Epidermal melanocyte (primary cell): ENCODE measurements at regions not wholly inside any gene's neighbourhood (a gene's known extent, or its start where the extent isn't known, plus 50 kb on each side); places are given as distances from the start of the nearest gene placed in this dataset.

Experiments used
- DNase-seq: peaks from one replicate; pipeline ENCODE4 v3.0.0; 2011; ENCODE audit warnings: low spot score; ENCODE audit not compliant: insufficient read length

DNA sequence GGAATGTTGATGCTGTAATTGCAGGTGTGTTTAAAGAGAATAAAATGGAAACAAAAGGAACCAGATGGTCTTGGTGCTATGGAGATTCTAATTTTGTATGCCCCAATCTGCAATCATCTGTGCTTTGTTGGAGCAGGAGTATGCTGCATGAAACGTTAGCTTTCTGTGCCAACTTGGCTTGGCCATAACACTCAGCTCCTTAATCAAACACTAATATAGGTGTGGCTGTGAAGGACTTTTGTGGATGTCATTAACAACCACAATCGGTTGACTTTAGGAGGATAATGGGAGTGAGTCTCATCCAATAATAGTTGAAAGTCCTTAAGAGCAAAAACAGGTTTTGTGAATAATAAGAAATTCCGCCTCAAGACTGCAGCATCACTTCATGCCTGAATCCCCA is 399.2 kb downstream of the NLGN4X start:
- no peak for DNase-seq

DNA sequence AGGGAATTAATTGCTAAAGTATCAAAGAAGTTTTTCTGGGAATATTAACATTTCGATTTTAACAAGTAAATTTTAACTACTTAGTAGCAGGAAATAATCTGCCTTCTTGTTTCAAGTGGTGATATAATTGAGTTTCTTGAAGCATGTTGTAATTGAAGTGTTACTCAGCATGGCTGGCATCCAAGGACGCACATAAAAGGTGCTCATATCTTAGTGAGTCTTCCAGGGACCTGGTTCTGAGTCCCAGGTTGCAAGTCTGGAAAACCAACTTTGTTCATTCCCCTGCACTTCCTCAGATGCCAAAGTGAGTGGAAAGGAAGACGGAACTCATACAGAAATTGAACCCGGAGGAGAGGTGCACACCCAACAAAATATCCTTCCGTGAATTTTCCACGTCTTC is 399.6 kb downstream of the NLGN4X start:
- DNase-seq: no peak

GRCh38 chrX:5823903-5824302 is 404.8 kb downstream of the NLGN4X start:
- DNase-seq: no peak

DNA sequence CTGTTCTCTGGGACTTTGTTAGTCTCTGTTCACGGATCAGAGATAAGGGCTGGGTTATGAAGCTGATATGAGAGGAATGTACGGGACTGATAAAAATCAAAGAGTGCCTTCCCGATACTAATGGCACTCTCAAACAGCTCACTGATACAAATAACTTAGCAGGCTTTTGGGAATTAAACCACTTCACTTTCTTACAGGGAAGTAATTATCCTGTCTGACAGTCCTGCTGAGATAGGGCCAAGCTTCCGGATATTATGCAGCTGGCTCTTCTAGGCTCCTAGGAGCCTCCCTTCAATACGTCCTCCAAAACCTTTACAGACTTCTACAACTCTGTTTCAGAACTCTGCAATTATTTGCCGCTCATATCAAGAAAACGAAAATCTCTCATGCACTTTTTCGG is 418.0 kb downstream of the NLGN4X start:
- no peak for DNase-seq

DNA sequence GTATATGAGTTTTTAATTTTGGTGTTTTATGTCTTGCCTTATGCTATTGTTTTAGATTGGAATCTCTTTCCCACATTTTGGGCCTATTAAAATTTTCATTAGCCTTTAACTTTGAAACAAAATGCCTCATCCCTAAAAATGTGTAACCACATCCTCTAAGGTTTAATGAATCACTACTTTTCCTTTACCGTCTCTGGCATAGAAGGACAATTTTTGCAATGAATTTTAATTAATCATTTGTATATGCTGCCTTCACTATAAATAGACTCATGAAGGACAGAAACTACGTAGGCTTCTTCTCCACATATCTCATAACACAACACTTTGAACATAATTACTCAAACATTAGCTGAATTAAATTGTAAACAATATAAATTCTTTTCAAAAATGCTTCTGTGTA is 421.5 kb downstream of the NLGN4X start:
- DNase-seq: no peak

DNA sequence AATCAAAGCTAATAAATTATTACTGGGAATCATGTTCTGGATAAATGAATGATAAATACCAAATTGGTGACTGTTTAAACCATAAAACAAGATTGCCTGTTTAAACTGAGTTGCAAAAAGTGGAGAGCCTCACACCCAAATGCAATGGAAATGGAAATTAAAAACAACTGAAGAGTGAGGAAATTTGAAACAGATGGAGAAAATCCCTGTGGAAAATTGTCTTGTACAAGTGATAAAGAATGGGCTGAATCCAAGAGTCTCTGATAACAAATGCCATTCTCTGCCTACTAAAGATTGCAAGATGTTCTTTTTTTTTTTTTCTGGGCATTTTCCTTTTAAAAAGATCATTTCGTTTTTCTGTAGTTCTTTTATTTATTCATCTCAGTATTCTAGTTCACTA is 426.3 kb downstream of the NLGN4X start:
- no peak for DNase-seq

DNA sequence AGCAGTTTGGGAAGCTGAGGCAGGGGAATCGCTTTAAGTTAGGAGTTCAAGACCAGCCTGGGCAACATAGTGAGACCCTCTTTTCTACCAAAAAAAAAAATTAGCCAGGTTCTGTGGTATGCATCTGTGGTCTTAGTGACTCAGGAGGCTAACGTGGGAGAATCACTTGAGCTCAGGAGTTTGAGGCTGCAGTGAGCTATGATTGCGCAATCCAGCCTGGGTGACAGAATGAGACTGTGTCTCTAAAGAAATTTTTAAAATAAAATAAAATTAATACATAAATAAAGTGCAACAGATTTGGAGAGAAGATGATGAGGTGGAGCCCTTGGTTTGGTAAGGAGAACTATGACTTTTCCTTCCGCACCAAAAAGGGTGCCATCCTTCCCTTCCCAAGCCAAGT is 436.9 kb downstream of the NLGN4X start:
- no peak for DNase-seq

DNA sequence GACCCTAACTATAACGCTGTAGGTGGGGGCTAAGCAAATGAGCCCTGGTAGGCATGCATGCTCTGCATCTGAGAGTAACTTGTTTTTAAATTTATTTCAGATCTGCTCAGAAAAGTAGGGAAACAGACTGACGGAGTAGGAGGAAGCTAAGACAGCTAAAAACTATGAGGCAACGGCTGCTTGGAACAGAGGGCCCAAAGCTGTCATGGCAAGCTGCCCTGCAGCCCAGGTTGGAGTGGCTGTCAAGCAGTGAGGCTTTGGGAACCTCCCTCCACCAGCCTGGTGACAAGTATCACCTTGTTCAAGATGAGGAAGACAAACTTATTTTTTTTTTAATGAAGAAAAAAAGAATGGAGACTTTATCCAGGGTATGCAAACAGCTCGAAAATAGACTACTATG is 439.8 kb downstream of the NLGN4X start:
- no peak for DNase-seq

DNA sequence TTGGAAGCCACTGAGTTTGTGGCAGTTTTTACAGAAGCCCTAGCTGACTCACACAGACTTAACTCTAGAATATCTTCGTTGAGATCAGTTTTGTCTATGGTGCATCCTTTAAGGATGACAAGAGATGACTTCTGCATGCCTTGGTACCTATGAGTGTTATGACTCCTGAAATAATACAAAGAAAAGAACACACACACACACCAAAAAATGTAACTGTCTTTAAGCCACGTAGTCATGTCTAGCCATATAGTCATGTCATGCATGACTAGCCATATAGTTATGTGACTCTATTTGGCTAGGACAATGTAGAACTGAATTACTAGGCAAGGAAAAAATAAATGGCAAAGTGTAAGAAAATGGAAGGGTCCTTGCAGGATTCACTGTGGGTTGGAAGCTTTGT is 447.8 kb downstream of the NLGN4X start:
- DNase-seq: no peak

GRCh38 chrX:5775846-5776430 is 452.7 kb downstream of the NLGN4X start:
- DNase-seq: no peak

DNA sequence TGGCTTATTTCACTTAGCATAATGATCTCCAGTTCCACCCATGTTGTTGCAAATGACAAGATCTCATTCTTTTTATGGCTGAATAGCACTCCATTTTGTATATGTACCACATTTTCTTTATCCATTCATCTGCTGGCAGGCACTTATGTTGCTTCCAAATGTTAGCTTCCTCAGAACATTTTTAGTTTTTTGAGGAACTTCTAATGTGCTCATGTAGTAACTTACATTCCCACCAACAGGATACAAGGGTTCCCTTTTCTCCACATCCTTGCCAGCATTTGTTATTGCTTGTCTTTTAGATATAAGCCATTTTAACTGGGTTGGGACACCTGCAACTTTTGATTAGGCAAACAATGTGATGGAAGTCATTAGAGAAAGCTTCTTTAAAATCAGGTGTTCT is 454.2 kb downstream of the NLGN4X start:
- DNase-seq: no peak

DNA sequence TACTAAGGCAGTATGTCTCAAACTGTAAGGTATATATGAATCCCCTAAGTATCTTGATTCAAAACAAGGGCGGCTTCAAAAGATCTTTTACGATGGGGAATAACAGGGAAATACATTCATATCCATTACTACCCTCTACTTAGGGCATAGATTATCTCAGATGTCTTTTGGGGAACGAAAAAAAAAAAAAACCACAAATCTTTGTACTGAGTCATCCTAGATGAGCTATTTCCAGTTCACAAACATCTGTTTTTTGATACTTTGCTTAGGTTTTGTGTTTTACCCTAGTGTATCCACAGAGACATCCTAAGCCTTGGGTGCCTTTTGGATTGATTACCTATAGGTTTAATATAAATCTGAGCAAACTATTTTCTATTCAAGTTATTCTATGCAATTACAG is 457.2 kb downstream of the NLGN4X start:
- DNase-seq: no peak

DNA sequence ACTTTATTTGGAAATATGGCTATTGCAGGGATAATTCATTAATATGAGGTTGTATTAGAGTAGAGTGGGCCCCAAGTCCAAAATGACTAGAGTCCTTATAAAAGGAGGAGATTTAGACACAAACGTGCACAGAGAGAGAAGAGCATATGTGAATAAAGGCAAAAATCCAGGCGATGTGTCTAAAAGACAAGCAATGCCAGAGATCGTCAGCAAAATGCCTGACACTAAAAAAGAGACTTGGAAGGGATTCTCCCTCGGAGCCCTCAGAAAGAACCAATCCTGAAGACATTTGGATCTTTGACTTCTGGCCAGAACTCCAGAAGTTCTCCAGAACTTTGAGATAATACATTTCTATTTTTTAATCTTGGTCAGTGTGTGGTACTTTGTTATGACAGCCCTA is 472.1 kb downstream of the NLGN4X start:
- no peak for DNase-seq

DNA sequence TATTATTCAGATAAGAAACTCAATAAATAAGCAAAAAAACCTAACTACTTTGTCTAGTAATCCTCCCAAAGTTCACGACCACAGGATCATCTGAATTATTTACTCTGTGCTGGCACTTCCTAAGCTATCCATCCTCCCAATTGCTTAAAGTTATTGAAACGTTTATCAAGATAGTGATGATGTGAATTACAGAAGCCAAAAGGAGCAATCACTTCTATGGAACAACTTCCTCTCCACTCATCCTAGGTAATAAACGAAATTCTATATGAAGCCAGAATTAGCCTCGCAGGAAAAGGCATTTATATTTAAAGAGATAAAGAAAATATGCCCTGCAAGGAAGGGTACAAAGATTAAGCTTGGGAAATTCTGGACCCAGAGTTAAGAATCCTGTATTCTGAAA is 475.4 kb downstream of the NLGN4X start:
- DNase-seq: no peak

- no peak for DNase-seq
These were observed 475.8 kb downstream of the NLGN4X start for GRCh38 chrX:5752831-5753230.

GRCh38 chrX:5748586-5749150 is 480.0 kb downstream of the NLGN4X start:
- no peak for DNase-seq

DNA sequence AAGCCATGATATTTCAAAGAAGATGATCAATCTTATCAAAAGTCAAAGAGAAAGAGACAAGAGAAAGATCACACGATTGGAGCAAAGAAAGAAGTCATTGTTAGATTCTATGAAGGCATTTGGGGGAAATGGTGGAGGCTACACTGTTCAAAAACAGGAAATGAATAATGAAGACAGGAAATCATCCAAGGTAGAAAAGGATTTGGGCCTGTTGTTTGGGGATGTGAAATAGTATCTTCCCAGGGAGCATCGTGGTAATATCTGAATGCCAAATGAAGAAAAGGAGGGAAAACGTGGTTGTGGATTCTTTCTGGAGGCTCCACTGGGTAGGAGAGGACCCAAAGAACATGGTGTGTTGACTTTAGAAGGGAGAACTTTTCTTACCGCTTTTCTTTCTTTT is 482.4 kb downstream of the NLGN4X start:
- no peak for DNase-seq

DNA sequence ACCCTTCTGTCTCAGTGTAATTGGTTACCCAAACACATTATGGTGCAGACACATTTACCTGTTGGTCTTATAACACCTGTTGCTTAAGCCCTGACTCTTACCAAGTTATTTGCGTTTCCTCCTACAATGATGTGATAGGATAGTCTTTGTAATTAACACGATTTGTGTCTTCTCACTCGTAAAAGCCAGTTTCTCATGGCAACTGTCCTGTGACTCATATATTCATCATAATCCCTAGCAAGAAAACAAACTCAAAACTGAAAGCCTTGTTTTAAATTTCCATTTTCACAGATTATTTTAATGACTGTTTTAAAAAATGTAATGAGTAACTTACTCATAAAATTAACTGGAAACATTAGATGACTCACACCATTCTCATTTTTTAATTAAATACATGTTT is 495.2 kb downstream of the NLGN4X start:
- no peak for DNase-seq

- DNase-seq: no peak
These were observed 498.1 kb downstream of the NLGN4X start for GRCh38 chrX:5730556-5730955.

GRCh38 chrX:5726224-5726623 is 502.4 kb downstream of the NLGN4X start:
- no peak for DNase-seq

DNA sequence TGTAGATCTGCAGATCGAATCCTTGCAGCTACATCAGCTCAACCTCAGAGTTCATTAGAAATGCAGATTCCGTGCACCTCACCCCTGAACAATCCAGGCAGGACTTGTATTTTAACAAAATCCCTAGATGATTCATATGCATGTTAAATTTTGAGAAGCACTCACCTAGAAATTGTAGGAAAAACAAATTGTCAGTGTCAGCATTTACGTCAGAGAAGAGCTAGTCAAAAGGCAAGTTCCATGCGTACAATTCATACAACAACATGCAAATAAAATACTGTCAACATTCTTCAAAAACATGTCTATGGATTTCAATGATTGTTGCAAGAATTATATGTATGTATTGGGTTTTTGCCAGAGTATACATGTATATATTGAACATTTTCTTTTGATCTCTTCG is 504.5 kb downstream of the NLGN4X start:
- no peak for DNase-seq

DNA sequence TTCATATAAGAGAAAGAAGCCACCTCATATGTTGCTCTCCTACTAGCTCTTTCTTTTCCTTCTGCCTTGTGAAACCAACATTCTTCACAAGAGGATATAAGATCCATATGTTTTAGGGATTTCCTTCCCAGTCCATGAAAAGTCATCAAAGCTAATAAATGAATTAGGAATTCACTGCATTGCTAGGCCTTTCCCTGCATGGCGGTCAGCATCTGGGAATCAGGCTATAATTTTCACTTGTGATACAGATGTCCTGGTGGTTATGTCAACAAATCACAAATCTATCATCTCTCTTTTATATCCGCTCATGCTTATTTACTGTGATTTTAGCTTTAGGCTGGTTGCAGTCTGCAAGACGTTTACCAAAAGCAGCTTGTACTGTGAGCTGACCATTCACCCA is 510.0 kb downstream of the NLGN4X start:
- DNase-seq: no peak

GRCh38 chrX:5716666-5717065 is 512.0 kb downstream of the NLGN4X start:
- no peak for DNase-seq

DNA sequence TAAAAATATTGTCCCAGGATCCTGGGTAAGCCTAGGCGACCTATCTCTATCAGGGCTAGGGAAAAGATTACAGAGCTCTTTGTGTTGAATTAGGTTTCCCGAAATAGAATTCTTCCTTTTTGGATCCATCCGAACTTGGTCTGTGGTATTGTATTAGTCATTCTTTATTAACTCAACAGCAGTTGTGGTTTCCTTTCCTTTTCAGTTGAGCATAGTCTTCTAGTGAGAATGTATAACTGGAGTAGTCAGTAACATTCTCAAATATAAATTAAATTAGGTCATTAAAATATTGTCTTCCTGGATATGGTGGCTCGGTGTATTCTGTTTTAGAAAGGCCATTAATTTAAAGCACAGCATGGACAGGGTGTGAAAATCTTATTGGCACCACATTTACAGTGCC is 520.4 kb downstream of the NLGN4X start:
- DNase-seq: no peak
